DOHH2 (cell line): ENCODE measurements at regions not wholly inside any gene's neighbourhood (a gene's known extent, or its start where the extent isn't known, plus 50 kb on each side); places are given as distances from the start of the nearest gene placed in this dataset.

Experiments
- H3F3A ChIP-seq: fragments of 200-600 bp; sonication (generic), shearing (Covaris generic); 2 replicates; pipeline ENCODE4 v1.6.0; 2016; ENCODE audit warnings: antibody characterized with exemption, mild to moderate bottlenecking; ENCODE audit not compliant: control insufficient read depth, insufficient read depth
- H3K27ac ChIP-seq: fragments of 200-600 bp; sonication (generic); 2 replicates; pipeline ENCODE4 v1.5.1; 2014; ENCODE audit warnings: low read depth, mild to moderate bottlenecking, low read length, moderate library complexity
- H3K27me3 ChIP-seq: fragments of 200-600 bp; sonication (generic); 2 replicates; pipeline ENCODE4 v1.6.1; 2014; ENCODE audit warnings: mild to moderate bottlenecking, low read length, mixed read lengths; ENCODE audit not compliant: control insufficient read depth
- H3K36me3 ChIP-seq: fragments of 200-600 bp; sonication (generic); 2 replicates; pipeline ENCODE4 v1.6.1; 2014; ENCODE audit warnings: mild to moderate bottlenecking, low read length, moderate library complexity, mixed read lengths; ENCODE audit not compliant: control insufficient read depth
- H3K4me1 ChIP-seq: fragments of 200-600 bp; sonication (generic); 2 replicates; pipeline ENCODE4 v1.6.1; 2014; ENCODE audit warnings: mild to moderate bottlenecking, low read length, mixed read lengths; ENCODE audit not compliant: control insufficient read depth
- H3K4me2 ChIP-seq: fragments of 200-600 bp; sonication (generic); 2 replicates; pipeline ENCODE4 v1.6.0; 2014; ENCODE audit warnings: mild to moderate bottlenecking, low read length, moderate library complexity
- H3K4me3 ChIP-seq: fragments of 200-600 bp; sonication (generic); 2 replicates; pipeline ENCODE4 v1.5.1; 2014; ENCODE audit warnings: mild to moderate bottlenecking, low read length, mixed read lengths
- H3K79me2 ChIP-seq: fragments of 200-600 bp; sonication (generic); 2 replicates; pipeline ENCODE4 v1.6.1; 2014; ENCODE audit warnings: mild to moderate bottlenecking, low read length, mixed read lengths; ENCODE audit not compliant: control insufficient read depth
- H3K9me2 ChIP-seq: fragments of 200-600 bp; sonication (generic); replicated peaks from 2 replicates; pipeline ENCODE4 v1.6.1; 2014; ENCODE audit warnings: mild to moderate bottlenecking, low read length, mixed read lengths; ENCODE audit not compliant: control insufficient read depth
- H3K9me3 ChIP-seq: fragments of 200-600 bp; sonication (generic); 2 replicates; pipeline ENCODE4 v1.6.1; 2014; ENCODE audit warnings: antibody characterized with exemption, low read length, mixed read lengths; ENCODE audit not compliant: control insufficient read depth, insufficient read depth
- H4K20me1 ChIP-seq: fragments of 200-600 bp; sonication (generic); 2 replicates; pipeline ENCODE4 v1.6.0; 2014; ENCODE audit warnings: low read depth, mild to moderate bottlenecking, antibody characterized with exemption, low read length, moderate library complexity; ENCODE audit not compliant: control insufficient read depth, insufficient read depth
- EZH2phosphoT487 ChIP-seq: fragments of 200-600 bp; sonication (generic); IDR thresholded peaks from 2 replicates; pipeline ENCODE4 v1.6.1; 2017; ENCODE audit warnings: borderline replicate concordance, mild to moderate bottlenecking, antibody characterized with exemption, low read length, moderate library complexity, mixed read lengths
- TF ChIP-seq, protein P1 (sequence below): fragments of 200-600 bp; sonication (generic); IDR thresholded peaks from one replicate; pipeline ENCODE4 v1.5.1; 2014; ENCODE audit warnings: antibody characterized with exemption, mild to moderate bottlenecking, low read depth, low read length; ENCODE audit not compliant: poor library complexity, severe bottlenecking

DNA sequence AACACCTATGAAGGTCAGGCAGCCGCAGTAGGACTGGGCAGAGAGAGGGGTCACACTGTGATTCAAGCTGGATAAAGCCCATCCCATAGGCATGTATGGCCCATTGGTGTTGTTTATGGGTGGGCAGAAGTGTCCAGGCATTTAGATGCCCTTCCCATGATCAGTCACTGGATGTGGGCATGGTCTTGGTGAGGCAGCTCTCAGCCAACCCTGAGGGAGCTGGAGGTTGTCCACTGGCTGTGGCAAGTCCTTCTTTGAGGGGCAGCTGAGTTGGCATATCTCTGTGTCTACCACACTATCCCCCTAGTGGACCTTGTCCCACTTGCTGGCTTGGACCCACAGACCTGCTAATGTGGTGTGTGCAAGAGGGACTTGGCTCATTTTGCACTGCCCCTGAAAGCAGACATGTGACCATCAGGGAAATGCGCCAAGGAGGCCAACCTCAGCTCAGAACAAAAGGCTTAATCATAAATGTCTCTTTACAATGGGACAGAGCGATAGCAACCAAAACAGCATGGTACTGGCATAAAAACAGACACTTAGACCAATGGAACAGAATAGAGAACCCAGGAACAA is 82.0 kb downstream of the TMEM17 start:
- no peaks in the 10 kb centered on the region for H3F3A ChIP-seq
- no peaks in the 10 kb centered on the region for H3K9me2 ChIP-seq
- no peaks in the 10 kb centered on the region for H3K9me3 ChIP-seq

DNA sequence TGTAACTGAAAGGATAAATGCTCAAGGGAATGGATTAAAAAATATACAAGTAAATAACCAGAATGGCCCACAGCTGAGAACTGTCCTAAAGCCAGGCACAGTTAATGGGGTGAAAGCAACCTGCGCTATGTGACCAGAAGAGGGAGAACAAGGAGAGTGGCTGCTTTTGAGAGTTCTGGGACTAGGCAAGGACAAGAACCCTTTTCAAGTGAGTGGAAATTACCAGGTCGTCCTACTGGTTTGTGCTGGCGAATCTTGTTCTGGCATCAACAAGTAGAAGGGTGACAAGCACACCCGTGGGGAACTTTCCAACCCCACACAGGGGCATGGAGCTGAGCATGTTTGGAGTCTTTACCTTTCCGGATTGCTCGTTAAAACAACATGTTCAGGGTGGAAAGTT is 82.8 kb downstream of the TMEM17 start:
- TF ChIP-seq, protein P1, sequence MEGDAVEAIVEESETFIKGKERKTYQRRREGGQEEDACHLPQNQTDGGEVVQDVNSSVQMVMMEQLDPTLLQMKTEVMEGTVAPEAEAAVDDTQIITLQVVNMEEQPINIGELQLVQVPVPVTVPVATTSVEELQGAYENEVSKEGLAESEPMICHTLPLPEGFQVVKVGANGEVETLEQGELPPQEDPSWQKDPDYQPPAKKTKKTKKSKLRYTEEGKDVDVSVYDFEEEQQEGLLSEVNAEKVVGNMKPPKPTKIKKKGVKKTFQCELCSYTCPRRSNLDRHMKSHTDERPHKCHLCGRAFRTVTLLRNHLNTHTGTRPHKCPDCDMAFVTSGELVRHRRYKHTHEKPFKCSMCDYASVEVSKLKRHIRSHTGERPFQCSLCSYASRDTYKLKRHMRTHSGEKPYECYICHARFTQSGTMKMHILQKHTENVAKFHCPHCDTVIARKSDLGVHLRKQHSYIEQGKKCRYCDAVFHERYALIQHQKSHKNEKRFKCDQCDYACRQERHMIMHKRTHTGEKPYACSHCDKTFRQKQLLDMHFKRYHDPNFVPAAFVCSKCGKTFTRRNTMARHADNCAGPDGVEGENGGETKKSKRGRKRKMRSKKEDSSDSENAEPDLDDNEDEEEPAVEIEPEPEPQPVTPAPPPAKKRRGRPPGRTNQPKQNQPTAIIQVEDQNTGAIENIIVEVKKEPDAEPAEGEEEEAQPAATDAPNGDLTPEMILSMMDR: no peak
- no peak for TF ChIP-seq EZH2phosphoT487
- H3K9me3 ChIP-seq: no peaks in the 10 kb centered on the region
- no peaks in the 10 kb centered on the region for H3K9me2 ChIP-seq
- no peak overlapping the region for H3K27ac ChIP-seq
- no peaks in the 10 kb centered on the region for H3K27me3 ChIP-seq
- H3K4me3 ChIP-seq: no peak overlapping the region
- no peaks in the 10 kb centered on the region for H3F3A ChIP-seq
- H3K4me1 ChIP-seq: no peaks in the 10 kb centered on the region
- H4K20me1 ChIP-seq: no peaks in the 10 kb centered on the region
- no peak overlapping the region for H3K4me2 ChIP-seq
- H3K36me3 ChIP-seq: no peaks in the 10 kb centered on the region
- H3K79me2 ChIP-seq: no peaks in the 10 kb centered on the region

More for the DNA sequence above, 82.0 kb downstream of the TMEM17 start:
- Histone ChIP-seq H3K79me2 (no peaks in the 10 kb centered on the region), H3K4me3 (no peak overlapping the region), H3K27ac (no peak overlapping the region), H4K20me1 (no peaks in the 10 kb centered on the region), H3K4me2 (no peak overlapping the region), H3K27me3 (no peaks in the 10 kb centered on the region), H3K36me3 (no peaks in the 10 kb centered on the region), H3K4me1 (no peaks in the 10 kb centered on the region)
- TF ChIP-seq, protein P1: no peak
- no peak for TF ChIP-seq EZH2phosphoT487

DNA sequence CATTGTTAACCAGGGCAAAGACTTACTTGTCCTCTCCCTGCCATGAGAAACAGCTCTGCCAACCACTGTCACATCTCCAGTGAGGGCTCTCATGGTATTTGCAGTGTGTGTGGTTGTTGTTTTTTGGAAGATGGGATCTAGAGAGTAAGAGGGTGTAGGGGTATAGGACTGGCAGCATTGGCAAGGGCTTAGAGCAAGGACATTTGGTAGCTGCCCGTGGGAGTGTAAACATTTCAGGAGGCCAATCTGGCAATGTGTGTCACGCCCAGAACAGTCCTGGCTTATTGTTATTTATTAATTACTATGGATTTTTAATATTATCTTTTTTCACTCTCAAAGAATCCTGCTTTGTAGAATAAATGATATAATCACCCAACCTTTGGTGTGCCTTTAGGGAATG is 90.5 kb downstream of the TMEM17 start:
- Histone ChIP-seq H3K9me3 (no peaks in the 10 kb centered on the region), H3K27me3 (no peaks in the 10 kb centered on the region; the same call in 1 of the 2 replicates), H4K20me1 (no peaks in the 10 kb centered on the region), H3K4me1 (peaks cover 5% of the 10 kb centered on the region), H3K79me2 (no peaks in the 10 kb centered on the region), H3K4me3 (no peak overlapping the region), H3K36me3 (no peaks in the 10 kb centered on the region), H3F3A (no peaks in the 10 kb centered on the region), H3K27ac (no peak overlapping the region), H3K9me2 (no peaks in the 10 kb centered on the region), H3K4me2 (no peak overlapping the region)
- TF ChIP-seq, protein P1: no peak
- TF ChIP-seq EZH2phosphoT487: no peak

DNA sequence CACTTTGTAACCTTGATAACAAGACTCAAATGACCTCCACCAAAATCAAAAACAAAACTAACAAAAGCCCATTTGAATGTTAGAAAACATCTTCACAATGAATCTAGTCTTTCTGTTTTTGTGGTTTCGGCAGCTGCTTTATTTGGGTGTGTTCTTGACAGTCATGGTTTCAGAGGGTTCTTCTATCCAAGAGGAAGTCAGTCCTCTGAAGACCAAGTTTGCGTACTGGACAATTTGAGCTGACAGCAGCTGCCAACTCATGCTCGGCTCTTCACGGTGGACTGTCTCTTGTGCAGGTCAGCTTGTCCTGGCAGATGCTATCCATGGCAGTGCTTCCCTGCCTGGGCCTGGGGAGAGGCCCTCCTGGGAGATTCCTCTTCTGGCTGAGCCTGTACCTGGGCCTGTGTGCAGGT is 91.0 kb downstream of the TMEM17 start:
- Histone ChIP-seq H3F3A (no peaks in the 10 kb centered on the region), H3K9me3 (no peaks in the 10 kb centered on the region), H3K79me2 (no peaks in the 10 kb centered on the region), H3K4me1 (peaks cover 5% of the 10 kb centered on the region), H3K9me2 (no peaks in the 10 kb centered on the region), H3K36me3 (no peaks in the 10 kb centered on the region), H3K4me3 (no peak overlapping the region), H4K20me1 (no peaks in the 10 kb centered on the region), H3K27me3 (no peaks in the 10 kb centered on the region; the same call in 1 of the 2 replicates), H3K4me2 (no peak overlapping the region), H3K27ac (no peak overlapping the region)
- no peak for TF ChIP-seq EZH2phosphoT487
- TF ChIP-seq, protein P1: no peak
